Testis (tissue), 2 donors: ENCODE measurements at regions not wholly inside any gene's neighbourhood (a gene's known extent, or its start where the extent isn't known, plus 50 kb on each side); places are given as distances from the start of the nearest gene placed in this dataset.

Source experiments
- CTCF ChIP-seq, 3 experiments: fragments of 450-650 bp in 2 of 3; fragments of 200-600 bp in 1 of 3; sonication (generic) in 1 of 3; IDR thresholded peaks; one replicate each; pipeline ENCODE4 v1.5.1; 2016 to 2019; ENCODE audit warnings: antibody characterized with exemption in 3 of 3, mild to moderate bottlenecking in 2 of 3, moderate library complexity in 1 of 3
- POLR2A ChIP-seq: fragments of 450-650 bp; IDR thresholded peaks from one replicate; pipeline ENCODE4 v1.6.1; 2017; ENCODE audit warnings: antibody characterized with exemption, mild to moderate bottlenecking, moderate library complexity

- TF ChIP-seq CTCF (IDR thresholded peaks at IDR 0.05) (no peak), POLR2A (no peak)
Measured at GRCh38 chr9:107809871-107810460, 320.4 kb upstream of the KLF4 start.
